Endothelial cell of umbilical vein (primary cell): ENCODE measurements at regions not wholly inside any gene's neighbourhood (a gene's known extent, or its start where the extent isn't known, plus 50 kb on each side); places are given as distances from the start of the nearest gene placed in this dataset.

Source experiments
- BruUV-seq: library from RNA; stranded (reverse); fragments of 400-500 nt; replicated peaks from 2 replicates; lab custom pipeline; 2021; lab: Mats Ljungman, UMichigan
- CTCF ChIA-PET: fragments of 300-600, 350-600 bp; sonication (Branson Sonifier 250); formaldehyde crosslinking; loops from one replicate; lab custom pipeline; 2021; ENCODE audit warnings: antibody characterized with exemption, inconsistent platforms; lab: Charles Lee
- POLR2A ChIA-PET: fragments of 300-600, 350-600 bp; sonication (Branson Sonifier 250); formaldehyde crosslinking; loops from one replicate; lab custom pipeline; 2021; ENCODE audit warnings: antibody characterized with exemption, inconsistent platforms; lab: Charles Lee
- DNase-seq: peaks from one replicate; pipeline ENCODE4 v3.0.0-alpha.2; 2011; ENCODE audit warnings: low read depth, low spot score
- FAIRE-seq: peaks from 2 replicates; lab custom pipeline; 2011; peaks lifted over from hg19 to GRCh38; lab: Jason Lieb, UNC
- H2AFZ ChIP-seq: 2 replicates; pipeline ENCODE4 v1.6.0; 2012; ENCODE audit warnings: low read depth, low read length, control low read depth, inconsistent platforms
- H3K27ac ChIP-seq: 2 replicates; pipeline ENCODE4 v1.5.1; 2011; ENCODE audit warnings: low read depth, mild to moderate bottlenecking, control low read depth, low read length, moderate library complexity; ENCODE audit not compliant: insufficient read depth
- H3K27me3 ChIP-seq, 2 experiments: 2 replicates each; pipeline versions ENCODE4 v1.6.0 to v1.6.1; 2011; ENCODE audit warnings: low read length in 2 of 2, mixed read lengths in 1 of 2; ENCODE audit not compliant: control insufficient read depth in 2 of 2, insufficient read depth in 2 of 2
- H3K36me3 ChIP-seq, 2 experiments: 2 replicates in 1 of 2; 3 replicates in 1 of 2; pipeline ENCODE4 v1.5.1; 2011; ENCODE audit warnings: low read length in 2 of 2, mild to moderate bottlenecking in 1 of 2, moderate library complexity in 1 of 2; ENCODE audit not compliant: control insufficient read depth in 2 of 2, insufficient read depth in 2 of 2; ENCODE audit errors: extremely low read depth in 1 of 2
- H3K4me1 ChIP-seq: 3 replicates; pipeline ENCODE4 v1.5.1; 2011; ENCODE audit warnings: mild to moderate bottlenecking, low read length; ENCODE audit not compliant: control insufficient read depth, insufficient read depth; ENCODE audit errors: extremely low read depth
- H3K4me2 ChIP-seq: 2 replicates; pipeline ENCODE4 v1.6.1; 2011; ENCODE audit warnings: low read length, control low read depth, mixed read lengths; ENCODE audit not compliant: insufficient read depth
- H3K4me3 ChIP-seq, 3 experiments: fragments of 200-600 bp in 1 of 3; sonication (generic), shearing (Covaris generic) in 1 of 3; replicated peaks in 1 of 3; 2 replicates each; pipeline ENCODE4 v1.5.1; 2011 to 2016; ENCODE audit warnings: control low read depth in 3 of 3, low read length in 3 of 3, mild to moderate bottlenecking in 2 of 3, inconsistent platforms in 1 of 3, low read depth in 1 of 3, moderate library complexity in 1 of 3; ENCODE audit not compliant: insufficient read depth in 1 of 3
- H3K79me2 ChIP-seq: 2 replicates; pipeline ENCODE4 v1.6.0; 2012; ENCODE audit warnings: low read length, inconsistent platforms; ENCODE audit not compliant: control insufficient read depth, insufficient read depth
- H3K9ac ChIP-seq: replicated peaks from 2 replicates; pipeline ENCODE3; 2011; ENCODE audit warnings: low read length, control low read depth; ENCODE audit not compliant: insufficient read depth; ENCODE audit errors: extremely low read depth
- H3K9me1 ChIP-seq: replicated peaks from 3 replicates; pipeline ENCODE4 v1.6.0; 2011; ENCODE audit warnings: mild to moderate bottlenecking, low read length; ENCODE audit not compliant: control insufficient read depth, insufficient read depth; ENCODE audit errors: extremely low read depth
- H3K9me3 ChIP-seq: replicated peaks from 2 replicates; pipeline ENCODE4 v1.5.1; 2012; ENCODE audit warnings: low read length, inconsistent platforms; ENCODE audit not compliant: control insufficient read depth, insufficient read depth
- H4K20me1 ChIP-seq: replicated peaks from 2 replicates; pipeline ENCODE3; 2011; ENCODE audit warnings: mild to moderate bottlenecking, low read length; ENCODE audit not compliant: control insufficient read depth, insufficient read depth; ENCODE audit errors: extremely low read depth
- EZH2 ChIP-seq: IDR thresholded peaks from 2 replicates; pipeline ENCODE4 v1.6.1; 2012; ENCODE audit warnings: borderline replicate concordance, low read depth, mild to moderate bottlenecking, moderate library complexity, low read length, inconsistent platforms; ENCODE audit not compliant: severe bottlenecking
- JUN ChIP-seq: IDR thresholded peaks from 2 replicates; pipeline ENCODE4 v1.6.1; 2011; ENCODE audit warnings: borderline replicate concordance, low read depth; ENCODE audit not compliant: insufficient read length, insufficient read depth
- MYC ChIP-seq: IDR thresholded peaks from one replicate; pipeline ENCODE4 v1.6.1; 2011; ENCODE audit warnings: mild to moderate bottlenecking, low read depth, low read length
- POLR2A ChIP-seq: IDR thresholded peaks from 2 replicates; pipeline ENCODE4 v1.6.1; 2012; ENCODE audit warnings: low read depth, mild to moderate bottlenecking, control low read depth, low read length
- POLR2AphosphoS5 ChIP-seq: IDR thresholded peaks from 2 replicates; pipeline ENCODE4 v1.6.1; 2012; ENCODE audit warnings: low read depth, mild to moderate bottlenecking, control low read depth, low read length, moderate library complexity; ENCODE audit not compliant: insufficient read depth
- dilution Hi-C: fragments of 300-500 bp; cut with MboI; formaldehyde crosslinking; loops from one replicate; pipeline ENCODE4 v1.15.0; 2019; ENCODE audit warnings: low sequenced_read_pairs; ENCODE audit not compliant: extremely low pct_ligation_motif_present
- intact Hi-C: fragments of 100-400 bp; cut with micrococcal nuclease; formaldehyde crosslinking; loops from one replicate; pipeline ENCODE4 v1.10.0; 2022
- TF ChIP-seq, protein P1 (sequence below): IDR thresholded peaks from 2 replicates; pipeline ENCODE4 v1.6.1; 2011; ENCODE audit not compliant: insufficient read depth, insufficient read length
- TF ChIP-seq, protein P2 (sequence below), 2 donors: IDR thresholded peaks; 1 replicate in 1 of 2; 2 replicates in 1 of 2; pipeline ENCODE4 v1.5.1; 2011; ENCODE audit warnings: low read length in 2 of 2, mild to moderate bottlenecking in 2 of 2, moderate library complexity in 2 of 2, control low read depth in 1 of 2, inconsistent platforms in 1 of 2, low read depth in 1 of 2; ENCODE audit not compliant: insufficient read depth in 1 of 2; ENCODE audit errors: extremely low read depth in 1 of 2

DNA sequence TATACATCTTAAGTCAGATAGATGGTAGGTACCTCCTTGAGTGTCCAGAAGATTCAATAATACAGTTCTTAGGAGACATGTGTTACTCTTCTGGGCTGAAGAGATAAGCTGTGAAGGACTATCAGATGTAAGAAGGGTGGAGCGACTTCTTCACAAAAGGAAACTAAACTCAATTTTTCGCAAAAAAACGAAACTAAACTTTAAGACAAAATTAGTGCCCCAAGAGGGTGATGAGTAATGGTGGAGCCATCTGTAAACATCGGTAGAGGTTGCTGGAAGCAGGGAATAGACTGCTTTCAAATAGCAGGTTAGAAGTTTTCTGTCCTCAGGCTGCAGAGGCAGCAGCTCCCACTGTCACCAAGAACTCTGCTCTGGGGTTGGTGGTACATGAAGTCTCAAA lies 111.6 kb upstream of the TACR1 start:
- H3K36me3 ChIP-seq, result no peaks in the 10 kb centered on the region
- ChIA-PET POLR2A (no interaction called here), CTCF (no interaction called here)
- H4K20me1 ChIP-seq, result no peaks in the 10 kb centered on the region
- DNase-seq, result no peak
- no peaks in the 10 kb centered on the region for H3K4me1 ChIP-seq
- no peaks in the 10 kb centered on the region for H3K9me1 ChIP-seq
- dilution Hi-C loops, result no loop called here
- TF ChIP-seq POLR2A, result no peak
- TF ChIP-seq, protein P1, sequence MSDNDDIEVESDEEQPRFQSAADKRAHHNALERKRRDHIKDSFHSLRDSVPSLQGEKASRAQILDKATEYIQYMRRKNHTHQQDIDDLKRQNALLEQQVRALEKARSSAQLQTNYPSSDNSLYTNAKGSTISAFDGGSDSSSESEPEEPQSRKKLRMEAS, result no peak
- no peak for TF ChIP-seq JUN
- TF ChIP-seq, protein P2, sequence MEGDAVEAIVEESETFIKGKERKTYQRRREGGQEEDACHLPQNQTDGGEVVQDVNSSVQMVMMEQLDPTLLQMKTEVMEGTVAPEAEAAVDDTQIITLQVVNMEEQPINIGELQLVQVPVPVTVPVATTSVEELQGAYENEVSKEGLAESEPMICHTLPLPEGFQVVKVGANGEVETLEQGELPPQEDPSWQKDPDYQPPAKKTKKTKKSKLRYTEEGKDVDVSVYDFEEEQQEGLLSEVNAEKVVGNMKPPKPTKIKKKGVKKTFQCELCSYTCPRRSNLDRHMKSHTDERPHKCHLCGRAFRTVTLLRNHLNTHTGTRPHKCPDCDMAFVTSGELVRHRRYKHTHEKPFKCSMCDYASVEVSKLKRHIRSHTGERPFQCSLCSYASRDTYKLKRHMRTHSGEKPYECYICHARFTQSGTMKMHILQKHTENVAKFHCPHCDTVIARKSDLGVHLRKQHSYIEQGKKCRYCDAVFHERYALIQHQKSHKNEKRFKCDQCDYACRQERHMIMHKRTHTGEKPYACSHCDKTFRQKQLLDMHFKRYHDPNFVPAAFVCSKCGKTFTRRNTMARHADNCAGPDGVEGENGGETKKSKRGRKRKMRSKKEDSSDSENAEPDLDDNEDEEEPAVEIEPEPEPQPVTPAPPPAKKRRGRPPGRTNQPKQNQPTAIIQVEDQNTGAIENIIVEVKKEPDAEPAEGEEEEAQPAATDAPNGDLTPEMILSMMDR (IDR thresholded peaks at IDR 0.05; ENCODE audit: extremely low read depth in 1 of 2, insufficient read depth in 1 of 2, low read depth in 1 of 2, low read length in 2 of 2), result no peak
- no peak for TF ChIP-seq EZH2
- no peak for TF ChIP-seq MYC
- no peak for TF ChIP-seq POLR2AphosphoS5
- H3K4me3 ChIP-seq, result no peak overlapping the region
- H3K79me2 ChIP-seq, result no peaks in the 10 kb centered on the region
- H3K9ac ChIP-seq, result no peak overlapping the region
- H3K27me3 ChIP-seq, result no peaks in the 10 kb centered on the region
- no peaks in the 10 kb centered on the region for H3K9me3 ChIP-seq
- no peak overlapping the region for H3K27ac ChIP-seq
- H2AFZ ChIP-seq, result no peak overlapping the region
- intact Hi-C loops, result no loop called here
- no peak for FAIRE-seq
- no TSS peak for BruUV-seq
- no peak overlapping the region for H3K4me2 ChIP-seq
